OCI-LY7 (cell line): ENCODE measurements at regions not wholly inside any gene's neighbourhood (a gene's known extent, or its start where the extent isn't known, plus 50 kb on each side); places are given as distances from the start of the nearest gene placed in this dataset.
A peak's percentile ranks its signal among the peaks of the same experiment; 100 is the strongest.

Experiments
- BruUV-seq: library from RNA; stranded (reverse); fragments of 400-500 nt; replicated peaks from 2 replicates; lab custom pipeline; 2021; lab: Mats Ljungman, UMichigan
- CTCF ChIA-PET: fragments of 300-600 bp; sonication (Branson Sonifier 250); formaldehyde crosslinking; loops from one replicate; lab custom pipeline; 2022; ENCODE audit warnings: antibody characterized with exemption; ENCODE audit not compliant: unreplicated experiment; lab: Charles Lee
- POLR2A ChIA-PET: fragments of 300-600 bp; sonication (Branson Sonifier 250); formaldehyde crosslinking; loops from one replicate; lab custom pipeline; 2022; ENCODE audit warnings: antibody characterized with exemption; lab: Charles Lee
- DNase-seq: peaks from one replicate; pipeline ENCODE4 v3.0.0-alpha.2; 2015; ENCODE audit warnings: low spot score
- H2AFZ ChIP-seq: fragments of 200-600 bp; sonication (generic), shearing (Covaris generic); 2 replicates; pipeline ENCODE4 v1.6.1; 2014; ENCODE audit warnings: mild to moderate bottlenecking, antibody characterized with exemption, low read length, moderate library complexity
- H3K27ac ChIP-seq: fragments of 200-600 bp; sonication (generic); 2 replicates; pipeline ENCODE4 v1.5.1; 2014; ENCODE audit warnings: mixed run types, low read depth, mild to moderate bottlenecking, moderate library complexity, low read length, inconsistent platforms; ENCODE audit not compliant: poor library complexity, severe bottlenecking
- H3K36me3 ChIP-seq: fragments of 200-600 bp; sonication (generic); 2 replicates; pipeline ENCODE4 v1.6.1; 2014; ENCODE audit warnings: mild to moderate bottlenecking, antibody characterized with exemption, low read length, moderate library complexity, mixed read lengths; ENCODE audit not compliant: insufficient read depth
- H3K4me1 ChIP-seq: fragments of 200-600 bp; sonication (generic); 2 replicates; pipeline ENCODE4 v1.5.1; 2014; ENCODE audit warnings: mild to moderate bottlenecking, low read length; ENCODE audit not compliant: insufficient read depth, poor library complexity, severe bottlenecking
- H3K4me2 ChIP-seq: fragments of 200-600 bp; sonication (generic); 2 replicates; pipeline ENCODE4 v1.6.1; 2014; ENCODE audit warnings: mild to moderate bottlenecking, low read length
- H3K4me3 ChIP-seq: fragments of 200-600 bp; sonication (generic); 2 replicates; pipeline ENCODE4 v1.5.1; 2014; ENCODE audit warnings: mild to moderate bottlenecking, low read depth, low read length; ENCODE audit not compliant: poor library complexity, severe bottlenecking
- H3K79me2 ChIP-seq: fragments of 200-600 bp; sonication (generic); 2 replicates; pipeline ENCODE4 v1.6.1; 2016; ENCODE audit warnings: low read depth, mild to moderate bottlenecking, low read length, moderate library complexity, mixed read lengths; ENCODE audit not compliant: insufficient read depth
- H3K9me2 ChIP-seq: fragments of 200-600 bp; sonication (generic); 2 replicates; pipeline ENCODE4 v1.6.1; 2016; ENCODE audit warnings: mild to moderate bottlenecking, low read length, mixed read lengths; ENCODE audit not compliant: insufficient read depth
- H3K9me3 ChIP-seq: fragments of 200-600 bp; sonication (generic); 2 replicates; pipeline ENCODE4 v1.6.1; 2014; ENCODE audit warnings: mild to moderate bottlenecking, mixed run types, low read length, mixed read lengths
- H4K20me1 ChIP-seq: fragments of 200-600 bp; sonication (generic); 2 replicates; pipeline ENCODE4 v1.6.1; 2014; ENCODE audit warnings: mild to moderate bottlenecking, antibody characterized with exemption, low read length, moderate library complexity, mixed read lengths; ENCODE audit not compliant: insufficient read depth
- EZH2phosphoT487 ChIP-seq: fragments of 200-600 bp; sonication (generic); IDR thresholded peaks from 2 replicates; pipeline ENCODE4 v1.6.1; 2018; ENCODE audit warnings: low read depth, borderline replicate concordance, mild to moderate bottlenecking, mixed run types, antibody characterized with exemption, low read length, moderate library complexity, mixed read lengths
- intact Hi-C: fragments of 100-400 bp; cut with micrococcal nuclease; formaldehyde crosslinking; loops from one replicate; pipeline ENCODE4 v1.10.0; 2022; ENCODE audit not compliant: unreplicated experiment
- TF ChIP-seq, protein P1 (sequence below): fragments of 200-600 bp; sonication (generic); conservative IDR thresholded peaks from 2 replicates; pipeline ENCODE4 v1.5.1; 2014; ENCODE audit warnings: mild to moderate bottlenecking, antibody characterized with exemption, low read length, moderate library complexity, mixed read lengths

DNA sequence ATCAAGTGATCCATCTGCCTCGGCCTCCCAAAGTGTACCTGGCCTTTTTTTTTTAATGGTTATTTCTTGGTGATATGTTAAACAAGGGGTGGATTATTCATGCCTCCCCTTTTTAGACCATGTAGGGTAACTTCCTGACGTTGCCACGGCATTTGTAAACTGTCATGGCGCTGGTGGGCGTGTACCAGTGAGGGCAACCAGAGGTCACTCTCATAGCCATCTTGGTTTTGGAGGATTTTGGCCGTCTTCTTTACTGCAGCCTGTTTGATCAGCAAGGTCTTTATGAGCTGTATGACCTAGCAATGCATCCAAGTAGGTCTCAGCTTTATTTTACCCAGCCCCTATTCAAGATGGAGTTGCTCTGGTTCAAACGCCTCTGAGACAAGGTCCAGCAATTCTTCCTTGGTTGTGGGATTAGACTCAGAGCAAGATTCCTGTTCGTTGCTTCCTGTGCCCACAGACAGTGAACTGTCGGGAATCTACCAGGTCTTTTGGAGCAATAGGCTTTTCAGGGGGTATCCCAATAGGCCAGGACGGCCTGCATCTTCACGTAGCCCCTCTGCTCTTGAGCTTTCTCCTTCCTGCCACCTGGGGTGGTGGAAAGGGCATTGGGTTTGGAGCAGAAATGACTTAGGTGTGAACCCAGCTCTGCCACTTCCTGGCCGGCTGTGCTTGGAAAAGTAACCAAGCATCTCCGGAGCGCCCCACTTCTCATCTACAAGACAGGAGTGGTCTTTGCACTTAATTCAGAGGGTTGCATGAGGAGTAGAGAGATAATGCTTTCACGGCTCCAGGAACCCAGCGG is 52.9 kb upstream of the SEC14L1 start:
- Histone ChIP-seq H3K4me3 (peak overlapping the region; percentile 83), H3K4me1 (peaks cover 67% of the 10 kb centered on the region), H3K9me3 (no peaks in the 10 kb centered on the region), H3K79me2 (peaks cover 38% of the 10 kb centered on the region), H3K9me2 (no peaks in the 10 kb centered on the region), H3K36me3 (peaks cover 31% of the 10 kb centered on the region), H3K4me2 (peak overlapping the region; percentile 74), H3K27ac (peak overlapping the region; percentile 44), H4K20me1 (peaks cover under 1% of the 10 kb centered on the region; the same call in 1 of the 2 replicates), H2AFZ (peak overlapping the region; percentile 95)
- ChIA-PET POLR2A (interaction anchor here (1.0 to 2.3 kb wide), 6 partner anchors 21 to 154 kb away, joined by 3 to 14 read pairs (median 6); partner anchors contain the start of gene SEC14L1), CTCF (interaction anchor here (0.6 to 1.4 kb wide), 7 partner anchors 20 to 670 kb away, joined by 3 to 5 read pairs (median 3); no protein-coding TSS in a partner anchor)
- intact Hi-C loops = loop anchor here (1.0 to 10.0 kb wide), 7 partner anchors 53 to 777 kb away; partner anchors contain the start of genes MFSD11, SEC14L1 and SRSF2
- no peak for TF ChIP-seq EZH2phosphoT487
- TF ChIP-seq, protein P1, sequence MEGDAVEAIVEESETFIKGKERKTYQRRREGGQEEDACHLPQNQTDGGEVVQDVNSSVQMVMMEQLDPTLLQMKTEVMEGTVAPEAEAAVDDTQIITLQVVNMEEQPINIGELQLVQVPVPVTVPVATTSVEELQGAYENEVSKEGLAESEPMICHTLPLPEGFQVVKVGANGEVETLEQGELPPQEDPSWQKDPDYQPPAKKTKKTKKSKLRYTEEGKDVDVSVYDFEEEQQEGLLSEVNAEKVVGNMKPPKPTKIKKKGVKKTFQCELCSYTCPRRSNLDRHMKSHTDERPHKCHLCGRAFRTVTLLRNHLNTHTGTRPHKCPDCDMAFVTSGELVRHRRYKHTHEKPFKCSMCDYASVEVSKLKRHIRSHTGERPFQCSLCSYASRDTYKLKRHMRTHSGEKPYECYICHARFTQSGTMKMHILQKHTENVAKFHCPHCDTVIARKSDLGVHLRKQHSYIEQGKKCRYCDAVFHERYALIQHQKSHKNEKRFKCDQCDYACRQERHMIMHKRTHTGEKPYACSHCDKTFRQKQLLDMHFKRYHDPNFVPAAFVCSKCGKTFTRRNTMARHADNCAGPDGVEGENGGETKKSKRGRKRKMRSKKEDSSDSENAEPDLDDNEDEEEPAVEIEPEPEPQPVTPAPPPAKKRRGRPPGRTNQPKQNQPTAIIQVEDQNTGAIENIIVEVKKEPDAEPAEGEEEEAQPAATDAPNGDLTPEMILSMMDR = no peak
- BruUV-seq = TSS peak; percentile 78
- DNase-seq = no peak

DNA sequence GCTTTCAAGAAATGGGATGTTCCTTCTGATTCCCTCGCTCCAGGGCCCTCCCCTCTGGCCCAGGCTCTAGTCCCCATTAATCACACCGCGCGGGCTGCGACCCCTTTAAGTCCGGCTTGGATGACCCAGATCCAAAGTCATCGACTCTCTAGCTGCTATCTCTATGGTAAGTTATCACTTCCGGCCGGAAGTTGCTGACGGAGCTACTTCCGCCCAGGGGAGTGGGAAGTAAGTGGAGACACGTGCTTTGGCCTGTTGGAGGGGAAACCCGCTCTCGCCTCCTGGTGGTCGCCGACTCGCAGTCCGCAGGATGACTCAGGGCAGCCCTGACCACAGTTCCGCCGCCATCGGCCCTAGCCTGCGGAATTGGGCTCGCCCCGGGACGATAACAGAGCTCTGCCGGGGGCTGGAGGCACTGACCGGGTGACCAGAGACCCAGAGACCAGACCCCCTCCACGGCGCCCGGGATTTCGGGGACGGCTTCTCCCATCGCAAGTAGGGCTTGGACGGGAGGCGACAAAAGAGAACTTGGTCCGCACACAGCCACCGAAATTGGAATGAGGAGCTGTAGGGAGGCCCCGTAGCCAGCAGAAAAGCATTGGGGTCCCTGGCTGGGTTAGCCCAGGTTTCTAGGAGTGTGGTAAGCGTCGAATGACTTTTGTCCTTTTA is 52.2 kb upstream of the SEC14L1 start:
- peaks cover 60% of the 10 kb centered on the region for H3K4me1 ChIP-seq
- H3K36me3 ChIP-seq = peaks cover 39% of the 10 kb centered on the region
- H3K4me3 ChIP-seq = peak overlapping the region; percentile 83
- H3K9me3 ChIP-seq = no peaks in the 10 kb centered on the region
- ChIA-PET CTCF (interaction anchor here (0.6 to 1.4 kb wide), 5 partner anchors 9 to 604 kb away, joined by 3 to 5 read pairs (median 4); no protein-coding TSS in a partner anchor), POLR2A (interaction anchor here (0.7 to 2.3 kb wide), 7 partner anchors 9 to 154 kb away, joined by 3 to 14 read pairs (median 4); partner anchors contain the start of gene SEC14L1)
- no TSS peak for BruUV-seq
- H3K79me2 ChIP-seq = peaks cover 38% of the 10 kb centered on the region
- H4K20me1 ChIP-seq = peaks cover 8% of the 10 kb centered on the region; the same call in 1 of the 2 replicates
- peak overlapping the region; percentile 77 for H3K4me2 ChIP-seq
- H2AFZ ChIP-seq = peak overlapping the region; percentile 95
- DNase-seq = peak; percentile 100
- no peak for TF ChIP-seq EZH2phosphoT487
- TF ChIP-seq, protein P1 = peak; percentile 81
- no peaks in the 10 kb centered on the region for H3K9me2 ChIP-seq
- peak overlapping the region; percentile 73 for H3K27ac ChIP-seq
- intact Hi-C loops = loop anchor here (1.0 to 10.0 kb wide), 7 partner anchors 52 to 776 kb away; partner anchors contain the start of genes MFSD11, SEC14L1 and SRSF2
